ENCODE measurements at regions not wholly inside any gene's neighbourhood (a gene's known extent, or its start where the extent isn't known, plus 50 kb on each side); places are given as distances from the start of the nearest gene placed in this dataset.
"Not testable (repeated sequence)": the region's sequence is repeated elsewhere in the genome, so short reads cannot be mapped to it uniquely, and the experiment has no call there.

- DNase-seq (ENCODE audit: low spot score) (no peak), ATAC-seq (no peak)
- intact Hi-C loops (cut with DNase I): no loop called here
Observed at GRCh38 chr2:142675398-142675797, 202.1 kb upstream of the KYNU start.

- DNase-seq (ENCODE audit: low spot score) (no peak), ATAC-seq (no peak)
- intact Hi-C loops (cut with DNase I): no loop called here
Observed at GRCh38 chr2:142673836-142674235, 203.6 kb upstream of the KYNU start.

GRCh38 chr2:142672698-142673097, 204.8 kb upstream of the KYNU start:
- ATAC-seq (no peak), DNase-seq (ENCODE audit: low spot score) (no peak)
- intact Hi-C loops (cut with DNase I): no loop called here

- DNase-seq (ENCODE audit: low spot score): no peak
- intact Hi-C loops (cut with DNase I): no loop called here
- ATAC-seq: no peak
Observed at GRCh38 chr2:142670362-142670761, 207.1 kb upstream of the KYNU start.

GRCh38 chr2:142668420-142668819, 209.0 kb upstream of the KYNU start:
- ATAC-seq: no peak
- no peak for DNase-seq (ENCODE audit: low spot score)
- intact Hi-C loops (cut with DNase I): no loop called here

- ATAC-seq (no peak), DNase-seq (ENCODE audit: low spot score) (no peak)
- intact Hi-C loops (cut with DNase I): no loop called here
Observed at GRCh38 chr2:142665241-142665640, 212.2 kb upstream of the KYNU start.

- no peak for DNase-seq (ENCODE audit: low spot score)
- intact Hi-C loops (cut with DNase I): no loop called here
- no peak for ATAC-seq
Observed at GRCh38 chr2:142650601-142651000, 226.9 kb upstream of the KYNU start.

GRCh38 chr2:142649581-142649980, 227.9 kb upstream of the KYNU start:
- DNase-seq (ENCODE audit: low spot score) (no peak), ATAC-seq (no peak)
- intact Hi-C loops (cut with DNase I): no loop called here

GRCh38 chr2:142642650-142643049, 234.8 kb upstream of the KYNU start:
- no peak for ATAC-seq
- intact Hi-C loops (cut with DNase I): no loop called here
- DNase-seq (ENCODE audit: low spot score): no peak

GRCh38 chr2:142629193-142629592, 248.3 kb upstream of the KYNU start:
- ATAC-seq (no peak), DNase-seq (ENCODE audit: low spot score) (no peak)
- intact Hi-C loops (cut with DNase I): no loop called here

- no peak for ATAC-seq
- no peak for DNase-seq (ENCODE audit: low spot score)
- intact Hi-C loops (cut with DNase I): no loop called here
Observed at GRCh38 chr2:142621287-142621686, 256.2 kb upstream of the KYNU start.

GRCh38 chr2:142617461-142617860, 260.0 kb upstream of the KYNU start:
- intact Hi-C loops (cut with DNase I): no loop called here
- ATAC-seq: no peak
- DNase-seq (ENCODE audit: low spot score): no peak

GRCh38 chr2:142615876-142616275, 261.6 kb upstream of the KYNU start:
- ATAC-seq (no peak), DNase-seq (ENCODE audit: low spot score) (no peak)
- intact Hi-C loops (cut with DNase I): no loop called here

GRCh38 chr2:142613193-142613592, 264.3 kb upstream of the KYNU start:
- intact Hi-C loops (cut with DNase I); ATAC-seq; DNase-seq (ENCODE audit: low spot score): not testable (repeated sequence)

- DNase-seq (ENCODE audit: low spot score): no peak
- ATAC-seq: no peak
- intact Hi-C loops (cut with DNase I): no loop called here
Observed at GRCh38 chr2:142605421-142605820, 272.0 kb upstream of the KYNU start.

GRCh38 chr2:142603759-142604158, 273.7 kb upstream of the KYNU start:
- intact Hi-C loops (cut with DNase I): no loop called here
- DNase-seq (ENCODE audit: low spot score) (no peak), ATAC-seq (no peak)

GRCh38 chr2:142602418-142602989, 275.0 kb upstream of the KYNU start:
- no peak for DNase-seq (ENCODE audit: low spot score)
- ATAC-seq: no peak
- intact Hi-C loops (cut with DNase I): no loop called here

- no peak for DNase-seq (ENCODE audit: low spot score)
- ATAC-seq: no peak
- intact Hi-C loops (cut with DNase I): no loop called here
Observed at GRCh38 chr2:142601794-142602193, 275.7 kb upstream of the KYNU start.

GRCh38 chr2:142599504-142599903, 278.0 kb upstream of the KYNU start:
- DNase-seq (ENCODE audit: low spot score): no peak

GRCh38 chr2:142598846-142599245, 278.6 kb upstream of the KYNU start:
- DNase-seq (ENCODE audit: low spot score): no peak
- no peak for ATAC-seq
- intact Hi-C loops (cut with DNase I): no loop called here

More at GRCh38 chr2:142599504-142599903, 278.0 kb upstream of the KYNU start:
- intact Hi-C loops (cut with DNase I): no loop called here
- ATAC-seq: no peak

GRCh38 chr2:142596334-142597088, 281.0 kb upstream of the KYNU start:
- no peak for ATAC-seq
- intact Hi-C loops (cut with DNase I): no loop called here
- DNase-seq (ENCODE audit: low spot score): no peak

All from sciatic nerve (tissue), 2 donors.